Chondrocyte (in vitro differentiated cells): ENCODE measurements at regions not wholly inside any gene's neighbourhood (a gene's known extent, or its start where the extent isn't known, plus 50 kb on each side); places are given as distances from the start of the nearest gene placed in this dataset.

Experiments used
- DNase-seq: peaks from one replicate; pipeline ENCODE4 v3.0.0; 2021; ENCODE audit warnings: mixed read lengths, low spot score
- H3K27ac Mint-ChIP-seq: one replicate; pipeline ENCODE4 v1.8.0; 2021; ENCODE audit warnings: mild to moderate bottlenecking, moderate library complexity, mixed read lengths; ENCODE audit not compliant: unreplicated experiment
- H3K27me3 Mint-ChIP-seq: 2 replicates; pipeline ENCODE4 v1.8.0; 2021; ENCODE audit warnings: low read depth, mixed read lengths
- H3K36me3 Mint-ChIP-seq: 2 replicates; pipeline ENCODE4 v1.8.0; 2021; ENCODE audit warnings: low read depth, mixed read lengths
- H3K4me1 Mint-ChIP-seq: 2 replicates; pipeline ENCODE4 v1.8.0; 2021; ENCODE audit warnings: low read depth, mild to moderate bottlenecking, mixed read lengths
- H3K4me3 Mint-ChIP-seq: one replicate; pipeline ENCODE4 v1.8.0; 2021; ENCODE audit warnings: mild to moderate bottlenecking, moderate library complexity, mixed read lengths; ENCODE audit not compliant: unreplicated experiment
- H3K9me3 Mint-ChIP-seq: 2 replicates; pipeline ENCODE4 v1.8.0; 2021; ENCODE audit warnings: low read depth, mixed read lengths
- TF ChIP-seq, protein P1 (sequence below): fragments of 200-600 bp; sonication (generic); IDR thresholded peaks from 2 replicates; pipeline ENCODE4 v1.5.0; 2021; ENCODE audit warnings: antibody characterized with exemption, mild to moderate bottlenecking, moderate library complexity

DNA sequence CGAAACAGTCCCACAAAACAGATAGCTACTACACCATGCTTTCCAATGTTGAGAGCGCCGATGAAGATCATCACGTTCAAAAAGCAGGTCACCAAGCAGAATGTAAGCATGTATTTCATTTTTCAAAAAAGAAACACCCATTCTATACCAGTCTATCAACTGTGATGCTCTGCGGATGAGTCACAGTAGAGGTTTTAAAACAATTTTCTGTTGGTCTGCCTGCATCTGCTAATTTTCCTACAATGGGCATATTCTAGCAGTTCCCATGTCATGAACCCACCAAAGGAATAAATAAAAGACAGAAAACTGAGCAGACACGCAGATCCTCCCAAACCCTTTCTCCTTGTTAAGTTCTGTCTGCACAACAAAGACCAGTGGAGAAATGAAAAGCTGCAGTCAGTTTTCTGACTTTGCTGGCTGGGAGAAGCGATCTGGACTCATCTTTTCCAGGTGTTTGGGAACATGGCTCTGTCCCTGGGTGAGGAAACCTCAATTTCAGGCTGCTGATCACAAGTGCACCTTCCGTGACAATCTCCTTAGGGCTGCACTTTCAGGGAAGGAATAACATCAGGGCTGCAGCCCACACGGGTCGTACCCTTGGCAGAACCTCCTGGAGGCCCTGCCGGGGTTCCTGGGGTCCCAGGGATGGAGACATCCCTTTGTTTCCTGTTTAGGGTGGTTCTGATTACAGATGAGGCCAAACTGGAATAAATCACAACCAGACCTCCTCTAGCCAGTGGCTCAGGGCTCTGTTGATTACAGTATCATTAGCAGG is 200.1 kb downstream of the BMP7 start:
- H3K36me3 Mint-ChIP-seq = no peaks in the 10 kb centered on the region
- no peaks in the 10 kb centered on the region for H3K9me3 Mint-ChIP-seq
- no peak for DNase-seq
- H3K27me3 Mint-ChIP-seq = peaks cover 6% of the 10 kb centered on the region
- no peak overlapping the region for H3K27ac Mint-ChIP-seq
- peaks cover 21% of the 10 kb centered on the region for H3K4me1 Mint-ChIP-seq
- no peak overlapping the region for H3K4me3 Mint-ChIP-seq
- TF ChIP-seq, protein P1, sequence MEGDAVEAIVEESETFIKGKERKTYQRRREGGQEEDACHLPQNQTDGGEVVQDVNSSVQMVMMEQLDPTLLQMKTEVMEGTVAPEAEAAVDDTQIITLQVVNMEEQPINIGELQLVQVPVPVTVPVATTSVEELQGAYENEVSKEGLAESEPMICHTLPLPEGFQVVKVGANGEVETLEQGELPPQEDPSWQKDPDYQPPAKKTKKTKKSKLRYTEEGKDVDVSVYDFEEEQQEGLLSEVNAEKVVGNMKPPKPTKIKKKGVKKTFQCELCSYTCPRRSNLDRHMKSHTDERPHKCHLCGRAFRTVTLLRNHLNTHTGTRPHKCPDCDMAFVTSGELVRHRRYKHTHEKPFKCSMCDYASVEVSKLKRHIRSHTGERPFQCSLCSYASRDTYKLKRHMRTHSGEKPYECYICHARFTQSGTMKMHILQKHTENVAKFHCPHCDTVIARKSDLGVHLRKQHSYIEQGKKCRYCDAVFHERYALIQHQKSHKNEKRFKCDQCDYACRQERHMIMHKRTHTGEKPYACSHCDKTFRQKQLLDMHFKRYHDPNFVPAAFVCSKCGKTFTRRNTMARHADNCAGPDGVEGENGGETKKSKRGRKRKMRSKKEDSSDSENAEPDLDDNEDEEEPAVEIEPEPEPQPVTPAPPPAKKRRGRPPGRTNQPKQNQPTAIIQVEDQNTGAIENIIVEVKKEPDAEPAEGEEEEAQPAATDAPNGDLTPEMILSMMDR = no peak

DNA sequence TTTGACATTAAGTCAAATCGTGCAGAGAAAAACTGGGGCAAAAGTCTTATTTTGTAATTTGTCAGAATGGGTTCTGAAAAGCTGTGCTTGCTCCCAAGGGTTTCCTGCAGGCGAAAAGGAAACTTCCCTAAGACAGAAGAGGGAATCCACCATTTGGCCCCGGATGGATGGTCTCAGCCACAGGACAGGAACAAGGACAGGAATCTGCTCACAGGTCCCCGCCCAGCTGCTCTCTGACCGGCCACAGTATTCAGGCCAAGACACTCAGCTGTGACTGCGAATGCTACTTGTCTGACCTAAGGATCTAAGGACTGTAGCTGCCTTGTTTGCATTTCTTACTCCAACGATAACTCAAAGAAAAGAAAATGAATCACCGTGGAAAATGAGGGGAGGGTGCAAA is 197.0 kb downstream of the BMP7 start:
- Mint-ChIP-seq H3K4me1 (peaks cover 21% of the 10 kb centered on the region), H3K36me3 (no peaks in the 10 kb centered on the region), H3K4me3 (no peak overlapping the region), H3K27me3 (peaks cover 10% of the 10 kb centered on the region), H3K27ac (no peak overlapping the region), H3K9me3 (no peaks in the 10 kb centered on the region)
- TF ChIP-seq, protein P1 = no peak
- DNase-seq = peak; percentile 52

DNA sequence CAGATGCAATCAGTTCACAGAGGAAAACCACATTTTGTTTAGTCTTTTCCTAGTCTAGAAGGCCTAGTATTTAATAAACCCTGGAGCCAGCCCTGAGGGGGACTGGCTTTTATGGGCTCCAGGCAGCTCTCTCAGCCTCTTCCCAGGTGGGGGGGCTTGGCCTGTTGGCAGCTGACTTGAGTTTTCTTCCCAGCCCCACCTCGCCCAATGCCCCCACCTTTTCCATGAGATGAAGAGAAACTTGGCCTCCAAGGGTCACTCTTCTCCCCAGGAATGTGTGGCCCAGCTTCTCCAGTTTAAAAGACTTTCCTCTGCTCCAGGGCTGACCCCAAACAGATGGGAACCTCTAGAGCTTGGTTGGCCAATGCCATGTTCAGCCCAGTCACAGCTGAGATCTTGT is 196.1 kb downstream of the BMP7 start:
- TF ChIP-seq, protein P1 = no peak
- peak; percentile 56 for DNase-seq
- Mint-ChIP-seq H3K27ac (no peak overlapping the region), H3K9me3 (peaks cover 5% of the 10 kb centered on the region), H3K27me3 (peaks cover 10% of the 10 kb centered on the region), H3K36me3 (no peaks in the 10 kb centered on the region), H3K4me3 (no peak overlapping the region), H3K4me1 (peaks cover 14% of the 10 kb centered on the region)

DNA sequence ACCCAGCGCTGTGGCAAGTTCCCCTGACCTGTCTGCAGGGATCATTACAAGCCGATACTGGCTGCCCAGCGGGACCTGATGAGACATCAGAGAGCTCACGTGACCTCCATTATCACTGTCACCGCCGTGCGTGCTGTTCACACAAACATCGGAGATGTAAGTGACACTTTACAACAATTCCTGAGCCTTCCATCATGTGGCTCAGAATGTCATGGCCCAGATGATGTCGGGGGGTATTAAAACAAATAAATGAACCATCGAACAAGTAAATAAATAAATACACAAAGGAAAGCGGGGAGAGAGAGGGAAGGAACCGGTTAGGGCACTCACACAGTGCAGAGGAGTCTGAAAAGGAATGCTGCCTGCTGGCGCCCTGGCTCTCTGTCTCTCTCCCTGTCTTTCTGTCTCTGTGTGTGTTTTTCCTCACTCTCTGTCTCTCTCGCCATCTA is 195.1 kb downstream of the BMP7 start:
- H3K9me3 Mint-ChIP-seq = peaks cover 8% of the 10 kb centered on the region
- no peak overlapping the region for H3K4me3 Mint-ChIP-seq
- TF ChIP-seq, protein P1 = no peak
- H3K27ac Mint-ChIP-seq = no peak overlapping the region
- H3K4me1 Mint-ChIP-seq = peaks cover 4% of the 10 kb centered on the region
- peaks cover 10% of the 10 kb centered on the region for H3K27me3 Mint-ChIP-seq
- peak; percentile 50 for DNase-seq
- H3K36me3 Mint-ChIP-seq = no peaks in the 10 kb centered on the region

DNA sequence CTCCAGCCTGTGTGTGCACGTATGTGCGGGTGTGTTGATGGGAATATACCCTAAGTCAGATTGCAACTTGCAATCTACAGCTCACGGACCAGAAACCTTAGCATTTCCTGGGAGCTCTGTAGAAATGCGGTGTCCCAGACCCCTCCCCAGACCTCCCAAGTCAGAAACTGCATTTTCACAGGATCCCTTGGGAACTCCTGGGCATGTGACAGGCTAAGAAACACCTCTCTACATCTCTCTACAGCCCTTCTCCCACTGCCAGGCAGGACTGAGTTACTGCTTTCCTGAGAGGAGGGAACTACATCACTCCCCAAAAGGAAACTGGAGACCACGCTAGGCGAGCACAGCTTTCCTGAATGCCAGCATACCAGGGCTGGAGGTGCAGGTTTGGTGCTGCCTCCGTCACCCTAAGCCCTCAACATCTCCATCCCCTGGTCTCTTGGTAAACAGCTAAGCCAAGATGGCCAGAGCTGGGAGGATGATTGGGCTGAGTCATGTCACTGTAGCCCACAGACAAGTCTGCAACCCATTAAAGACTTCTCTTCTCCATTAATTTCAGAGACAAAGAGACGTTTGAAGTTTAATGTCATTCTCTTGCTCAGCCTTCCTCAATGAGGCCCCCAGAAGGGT is 194.4 kb downstream of the BMP7 start:
- Mint-ChIP-seq H3K9me3 (peaks cover 12% of the 10 kb centered on the region), H3K27me3 (peaks cover 10% of the 10 kb centered on the region), H3K4me3 (no peak overlapping the region), H3K4me1 (no peaks in the 10 kb centered on the region), H3K27ac (no peak overlapping the region), H3K36me3 (peaks cover 3% of the 10 kb centered on the region)
- TF ChIP-seq, protein P1 = no peak
- no peak for DNase-seq
